DMS 273 treated with DMSO at 0.1 percent for 48 hours (cell line): ENCODE measurements at regions not wholly inside any gene's neighbourhood (a gene's known extent, or its start where the extent isn't known, plus 50 kb on each side); places are given as distances from the start of the nearest gene placed in this dataset.
A peak's percentile ranks its signal among the peaks of the same experiment; 100 is the strongest.

Experiments
- DNase-seq: peaks from one replicate; lab custom pipeline; 2025; lab: John Stamatoyannopoulos, UW

- DNase-seq: no peak
Measured at GRCh38 chr13:24083141-24083540, 77.4 kb upstream of the SPATA13 start.

- peak; percentile 1 for DNase-seq
Measured at GRCh38 chr13:24083722-24084421, 76.6 kb upstream of the SPATA13 start.

GRCh38 chr13:24085662-24086061 is 74.9 kb upstream of the SPATA13 start:
- DNase-seq: no peak

GRCh38 chr13:24086642-24087041 is 73.9 kb upstream of the SPATA13 start:
- no peak for DNase-seq

- DNase-seq: no peak
Measured at GRCh38 chr13:24087605-24088225, 72.8 kb upstream of the SPATA13 start.

GRCh38 chr13:24090049-24090448 is 70.5 kb upstream of the SPATA13 start:
- DNase-seq: no peak

GRCh38 chr13:24091080-24091479 is 69.4 kb upstream of the SPATA13 start:
- no peak for DNase-seq

GRCh38 chr13:24092108-24092507 is 68.4 kb upstream of the SPATA13 start:
- DNase-seq: no peak

- no peak for DNase-seq
Measured at GRCh38 chr13:24093047-24093446, 67.5 kb upstream of the SPATA13 start.

- no peak for DNase-seq
Measured at GRCh38 chr13:24096659-24097058, 63.9 kb upstream of the SPATA13 start.

- DNase-seq: no peak
Measured at GRCh38 chr13:24097064-24097463, 63.5 kb upstream of the SPATA13 start.

GRCh38 chr13:24097667-24098066 is 62.9 kb upstream of the SPATA13 start:
- DNase-seq: no peak

GRCh38 chr13:24099490-24099889 is 61.0 kb upstream of the SPATA13 start:
- no peak for DNase-seq

GRCh38 chr13:24100188-24100587 is 60.3 kb upstream of the SPATA13 start:
- no peak for DNase-seq

- DNase-seq: no peak
Measured at GRCh38 chr13:24103782-24104372, 56.6 kb upstream of the SPATA13 start.

- no peak for DNase-seq
Measured at GRCh38 chr13:24104723-24105122, 55.8 kb upstream of the SPATA13 start.

- no peak for DNase-seq
Measured at GRCh38 chr13:24106429-24106828, 54.1 kb upstream of the SPATA13 start.

GRCh38 chr13:24107955-24108614 is 52.4 kb upstream of the SPATA13 start:
- no peak for DNase-seq

- DNase-seq: no peak
Measured at GRCh38 chr13:24108615-24108965, 51.9 kb upstream of the SPATA13 start.

- DNase-seq: no peak
Measured at GRCh38 chr13:24110011-24110410, 50.5 kb upstream of the SPATA13 start.
